Endothelial cell of umbilical vein (primary cell): ENCODE measurements at regions not wholly inside any gene's neighbourhood (a gene's known extent, or its start where the extent isn't known, plus 50 kb on each side); places are given as distances from the start of the nearest gene placed in this dataset.

Experiments
- EZH2 ChIP-seq: IDR thresholded peaks from 2 replicates; pipeline ENCODE4 v1.6.1; 2012; ENCODE audit warnings: borderline replicate concordance, low read depth, mild to moderate bottlenecking, moderate library complexity, low read length, inconsistent platforms; ENCODE audit not compliant: severe bottlenecking
- FOS ChIP-seq: IDR thresholded peaks from 2 replicates; pipeline ENCODE4 v1.6.1; 2011; ENCODE audit warnings: mild to moderate bottlenecking, low read length, moderate library complexity, borderline replicate concordance; ENCODE audit not compliant: insufficient read depth
- GATA2 ChIP-seq: IDR thresholded peaks from 2 replicates; pipeline ENCODE4 v1.7.0; 2011; ENCODE audit warnings: low read depth, mild to moderate bottlenecking, moderate library complexity, mixed read lengths, low read length; ENCODE audit not compliant: insufficient read length, insufficient read depth
- JUN ChIP-seq: IDR thresholded peaks from 2 replicates; pipeline ENCODE4 v1.6.1; 2011; ENCODE audit warnings: borderline replicate concordance, low read depth; ENCODE audit not compliant: insufficient read length, insufficient read depth
- MYC ChIP-seq: IDR thresholded peaks from one replicate; pipeline ENCODE4 v1.6.1; 2011; ENCODE audit warnings: mild to moderate bottlenecking, low read depth, low read length
- POLR2A ChIP-seq: IDR thresholded peaks from 2 replicates; pipeline ENCODE4 v1.6.1; 2012; ENCODE audit warnings: low read depth, mild to moderate bottlenecking, control low read depth, low read length
- POLR2AphosphoS5 ChIP-seq: IDR thresholded peaks from 2 replicates; pipeline ENCODE4 v1.6.1; 2012; ENCODE audit warnings: low read depth, mild to moderate bottlenecking, control low read depth, low read length, moderate library complexity; ENCODE audit not compliant: insufficient read depth
- TF ChIP-seq, protein P1 (sequence below), 2 donors: IDR thresholded peaks; 1 replicate in 1 of 2; 2 replicates in 1 of 2; pipeline ENCODE4 v1.5.1; 2011; ENCODE audit warnings: low read length in 2 of 2, mild to moderate bottlenecking in 2 of 2, moderate library complexity in 2 of 2, control low read depth in 1 of 2, inconsistent platforms in 1 of 2, low read depth in 1 of 2; ENCODE audit not compliant: insufficient read depth in 1 of 2; ENCODE audit errors: extremely low read depth in 1 of 2
- TF ChIP-seq, protein P2 (sequence below): IDR thresholded peaks from 2 replicates; pipeline ENCODE4 v1.6.1; 2011; ENCODE audit not compliant: insufficient read depth, insufficient read length

DNA sequence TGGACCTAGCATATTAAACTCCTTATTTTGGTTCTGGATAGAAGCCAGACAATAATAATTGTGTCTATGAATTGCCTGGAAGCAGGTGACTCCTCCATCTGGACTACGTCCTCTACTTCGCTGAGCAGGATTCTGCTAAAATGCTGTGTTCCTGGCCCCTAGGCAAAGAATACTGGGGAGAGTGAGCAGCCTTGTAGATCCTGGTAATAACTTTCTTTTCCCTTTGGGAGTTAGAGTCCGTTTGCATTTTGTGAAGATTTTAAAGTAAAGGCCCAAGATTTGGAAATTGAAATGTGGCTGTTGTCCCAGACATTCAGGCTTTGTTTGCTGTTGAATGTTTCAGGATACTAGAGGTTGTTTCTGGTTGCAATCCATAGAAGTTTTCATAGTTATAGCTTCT lies 511.9 kb upstream of the KLF12 start:
- TF ChIP-seq, protein P1, sequence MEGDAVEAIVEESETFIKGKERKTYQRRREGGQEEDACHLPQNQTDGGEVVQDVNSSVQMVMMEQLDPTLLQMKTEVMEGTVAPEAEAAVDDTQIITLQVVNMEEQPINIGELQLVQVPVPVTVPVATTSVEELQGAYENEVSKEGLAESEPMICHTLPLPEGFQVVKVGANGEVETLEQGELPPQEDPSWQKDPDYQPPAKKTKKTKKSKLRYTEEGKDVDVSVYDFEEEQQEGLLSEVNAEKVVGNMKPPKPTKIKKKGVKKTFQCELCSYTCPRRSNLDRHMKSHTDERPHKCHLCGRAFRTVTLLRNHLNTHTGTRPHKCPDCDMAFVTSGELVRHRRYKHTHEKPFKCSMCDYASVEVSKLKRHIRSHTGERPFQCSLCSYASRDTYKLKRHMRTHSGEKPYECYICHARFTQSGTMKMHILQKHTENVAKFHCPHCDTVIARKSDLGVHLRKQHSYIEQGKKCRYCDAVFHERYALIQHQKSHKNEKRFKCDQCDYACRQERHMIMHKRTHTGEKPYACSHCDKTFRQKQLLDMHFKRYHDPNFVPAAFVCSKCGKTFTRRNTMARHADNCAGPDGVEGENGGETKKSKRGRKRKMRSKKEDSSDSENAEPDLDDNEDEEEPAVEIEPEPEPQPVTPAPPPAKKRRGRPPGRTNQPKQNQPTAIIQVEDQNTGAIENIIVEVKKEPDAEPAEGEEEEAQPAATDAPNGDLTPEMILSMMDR (IDR thresholded peaks at IDR 0.05; ENCODE audit: extremely low read depth in 1 of 2, insufficient read depth in 1 of 2, low read depth in 1 of 2, low read length in 2 of 2), result no peak
- TF ChIP-seq, protein P2, sequence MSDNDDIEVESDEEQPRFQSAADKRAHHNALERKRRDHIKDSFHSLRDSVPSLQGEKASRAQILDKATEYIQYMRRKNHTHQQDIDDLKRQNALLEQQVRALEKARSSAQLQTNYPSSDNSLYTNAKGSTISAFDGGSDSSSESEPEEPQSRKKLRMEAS, result no peak
- no peak for TF ChIP-seq POLR2AphosphoS5
- TF ChIP-seq EZH2, result no peak
- no peak for TF ChIP-seq FOS
- TF ChIP-seq POLR2A, result no peak
- TF ChIP-seq GATA2, result no peak
- no peak for TF ChIP-seq MYC
- no peak for TF ChIP-seq JUN
